ENCODE measurements at regions not wholly inside any gene's neighbourhood (a gene's known extent, or its start where the extent isn't known, plus 50 kb on each side); places are given as distances from the start of the nearest gene placed in this dataset.

DNA sequence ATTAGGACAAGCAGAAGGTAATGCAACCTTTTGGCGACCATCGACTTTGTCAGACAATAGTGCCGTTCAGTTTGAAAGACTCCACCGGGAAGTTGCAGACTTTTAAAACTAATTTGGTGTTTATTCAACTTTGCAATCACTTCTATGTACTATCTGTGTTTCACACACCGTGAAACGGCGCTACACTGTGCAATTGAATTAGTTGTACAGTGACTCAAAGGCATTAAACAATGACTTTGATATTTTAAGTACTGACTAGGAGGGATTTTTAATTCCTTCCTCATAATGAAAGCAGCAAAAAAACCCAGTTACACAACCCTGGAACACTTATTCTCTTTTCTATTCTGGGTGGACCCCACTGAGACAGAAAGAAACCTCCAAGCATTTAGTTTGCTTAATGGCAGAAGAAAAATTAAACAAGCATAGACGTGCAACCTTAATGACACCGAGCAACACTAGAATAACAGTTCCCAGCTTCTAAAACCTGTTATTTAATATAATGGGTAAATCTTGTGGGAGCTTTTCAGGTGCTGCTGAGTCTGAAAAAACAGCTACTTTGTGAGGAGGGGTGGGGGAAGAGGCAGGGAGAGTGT is 176.8 kb downstream of the LMO4 start:
- TF ChIP-seq, protein P1, sequence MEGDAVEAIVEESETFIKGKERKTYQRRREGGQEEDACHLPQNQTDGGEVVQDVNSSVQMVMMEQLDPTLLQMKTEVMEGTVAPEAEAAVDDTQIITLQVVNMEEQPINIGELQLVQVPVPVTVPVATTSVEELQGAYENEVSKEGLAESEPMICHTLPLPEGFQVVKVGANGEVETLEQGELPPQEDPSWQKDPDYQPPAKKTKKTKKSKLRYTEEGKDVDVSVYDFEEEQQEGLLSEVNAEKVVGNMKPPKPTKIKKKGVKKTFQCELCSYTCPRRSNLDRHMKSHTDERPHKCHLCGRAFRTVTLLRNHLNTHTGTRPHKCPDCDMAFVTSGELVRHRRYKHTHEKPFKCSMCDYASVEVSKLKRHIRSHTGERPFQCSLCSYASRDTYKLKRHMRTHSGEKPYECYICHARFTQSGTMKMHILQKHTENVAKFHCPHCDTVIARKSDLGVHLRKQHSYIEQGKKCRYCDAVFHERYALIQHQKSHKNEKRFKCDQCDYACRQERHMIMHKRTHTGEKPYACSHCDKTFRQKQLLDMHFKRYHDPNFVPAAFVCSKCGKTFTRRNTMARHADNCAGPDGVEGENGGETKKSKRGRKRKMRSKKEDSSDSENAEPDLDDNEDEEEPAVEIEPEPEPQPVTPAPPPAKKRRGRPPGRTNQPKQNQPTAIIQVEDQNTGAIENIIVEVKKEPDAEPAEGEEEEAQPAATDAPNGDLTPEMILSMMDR (conservative IDR thresholded peaks at IDR 0.05), result no peak
- TF ChIP-seq ZFX (IDR thresholded peaks at IDR 0.05), result no peak

Measured in C4-2B (cell line).